GM21619 (cell line): ENCODE measurements at regions not wholly inside any gene's neighbourhood (a gene's known extent, or its start where the extent isn't known, plus 50 kb on each side); places are given as distances from the start of the nearest gene placed in this dataset.

Experiments
- ATAC-seq: cut with Tn5 transposase; IDR thresholded peaks from one replicate; pipeline ENCODE4 v1.9.1; 2021; ENCODE audit not compliant: unreplicated experiment

DNA sequence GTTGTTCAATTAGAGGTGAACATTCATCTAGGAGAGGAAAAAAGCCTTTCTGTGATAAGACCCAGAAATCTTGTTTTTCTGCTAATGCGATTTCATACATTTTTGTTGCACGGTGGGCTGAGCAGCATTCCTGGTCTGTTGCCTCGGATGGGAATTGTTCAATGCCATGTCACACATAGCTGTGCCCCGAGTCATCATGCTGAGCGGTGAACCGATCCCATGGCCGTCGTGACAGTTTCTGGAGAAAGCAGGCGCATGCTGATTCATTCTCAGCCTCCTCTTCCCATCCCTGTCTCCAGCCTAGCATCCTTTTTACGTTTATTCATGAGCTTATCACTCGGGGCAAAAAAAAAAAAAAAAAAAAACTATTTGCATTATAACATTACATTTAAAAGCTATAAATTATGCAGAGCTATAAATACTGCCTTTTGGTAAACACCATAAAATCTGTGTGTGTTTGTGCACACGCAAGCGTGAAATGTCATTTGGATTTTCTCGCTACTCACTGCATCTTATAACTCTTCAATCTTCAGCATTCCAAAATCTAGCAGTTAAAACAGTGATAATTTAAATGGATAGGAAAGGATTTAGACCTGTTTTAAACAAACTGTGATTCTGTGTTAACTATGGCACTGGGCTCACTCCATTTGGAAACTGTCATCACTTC lies 58.9 kb upstream of the IFNGR1 start:
- no peak for ATAC-seq

DNA sequence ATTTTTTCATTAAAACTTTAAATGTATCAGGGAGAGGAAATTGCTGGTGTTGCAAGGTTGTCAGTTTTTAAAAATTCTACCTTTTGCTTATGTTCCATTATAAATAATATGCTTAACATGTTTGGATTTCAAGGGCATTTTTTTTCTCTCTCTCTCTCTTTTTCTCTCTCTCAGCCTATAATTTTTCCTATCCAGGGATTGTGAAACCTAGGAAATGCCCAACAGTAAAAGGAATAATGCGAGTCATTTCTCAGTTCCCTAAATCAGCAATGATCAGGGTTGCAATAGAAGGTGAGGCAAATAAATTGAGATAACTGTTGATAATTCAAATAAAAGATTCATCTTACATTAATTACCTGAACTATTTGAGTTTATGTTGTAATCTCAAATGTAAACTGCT lies 53.2 kb upstream of the IFNGR1 start:
- no peak for ATAC-seq

DNA sequence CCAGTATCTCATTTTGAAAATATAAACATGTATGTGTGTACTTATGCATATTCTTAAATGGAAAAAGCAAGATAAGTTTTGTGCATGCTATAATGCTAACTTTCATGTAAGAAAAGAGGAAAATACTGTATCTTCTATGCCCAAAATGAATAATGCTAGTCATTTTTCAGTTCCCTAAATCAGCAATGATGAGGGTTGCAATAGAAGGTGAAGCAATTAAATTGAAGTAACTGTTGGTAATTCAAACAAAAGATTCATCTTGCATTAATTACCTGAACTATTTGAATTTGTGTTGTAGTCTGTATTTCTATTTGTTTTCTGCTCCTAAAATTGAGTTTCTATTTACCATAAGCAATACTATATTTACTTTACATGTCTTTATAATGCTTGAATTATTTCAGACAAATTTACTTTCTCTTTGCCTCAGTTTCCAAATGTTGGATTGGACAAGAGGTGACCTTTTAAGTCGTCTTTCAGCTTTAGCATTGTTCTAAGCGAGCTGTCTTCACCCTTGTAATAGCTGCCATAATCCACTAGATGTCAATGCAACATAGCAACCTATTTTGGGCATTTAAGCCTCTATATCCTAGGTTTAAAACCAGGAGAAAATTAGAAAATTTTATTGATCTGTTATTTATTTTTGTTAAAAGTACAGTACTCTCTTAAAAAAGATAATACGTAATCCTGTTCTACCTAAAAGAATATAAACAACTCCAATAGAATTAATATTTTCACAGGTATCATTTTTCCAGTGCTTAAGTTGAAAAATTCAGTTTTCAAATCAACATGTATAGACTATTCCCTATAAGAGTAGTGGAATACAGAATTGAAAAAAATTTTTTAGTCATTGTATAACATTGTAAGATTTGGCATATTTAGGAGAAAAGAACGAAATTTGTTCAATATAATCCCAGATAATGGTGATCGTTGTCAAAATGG lies 52.3 kb upstream of the IFNGR1 start:
- peak; percentile 71 for ATAC-seq

DNA sequence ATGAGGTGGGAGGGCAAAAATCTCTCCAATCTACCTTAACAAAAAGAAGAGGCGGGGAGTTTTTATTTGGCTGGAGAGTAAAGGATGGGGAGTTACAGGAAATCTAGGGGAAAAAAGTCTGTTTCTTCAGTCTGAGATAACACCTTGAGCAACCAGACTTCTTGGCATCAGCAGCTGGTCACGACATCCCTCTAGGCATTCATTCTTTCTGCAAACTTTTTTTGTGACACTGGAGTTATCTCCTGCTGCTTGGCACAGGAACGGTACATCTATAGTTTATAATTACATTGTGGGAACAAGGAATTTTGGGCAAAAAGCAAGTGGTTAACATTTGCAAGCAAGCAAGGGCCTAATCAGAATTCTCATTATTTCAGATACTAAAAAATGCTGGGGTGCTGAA lies 50.6 kb upstream of the IFNGR1 start:
- ATAC-seq = no peak

DNA sequence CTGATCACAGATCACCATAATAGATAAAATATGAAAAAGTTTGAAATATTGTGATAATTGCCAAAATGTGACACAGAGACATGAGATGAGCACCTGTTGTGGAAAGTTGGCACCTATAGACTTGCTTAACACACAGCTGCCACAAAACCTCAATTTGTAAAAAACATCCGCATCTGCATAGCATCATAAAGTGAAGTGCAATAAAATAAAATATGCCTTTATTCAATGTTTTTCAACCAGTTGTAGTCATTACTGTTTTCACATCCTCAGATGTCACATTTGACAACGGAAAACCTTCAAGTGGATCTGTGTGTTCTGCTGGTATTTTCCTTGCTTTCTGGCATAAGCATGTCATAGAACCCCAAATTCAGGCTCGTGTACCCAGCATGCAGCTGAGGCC lies 50.2 kb upstream of the IFNGR1 start:
- no peak for ATAC-seq
